ENCODE measurements at regions not wholly inside any gene's neighbourhood (a gene's known extent, or its start where the extent isn't known, plus 50 kb on each side); places are given as distances from the start of the nearest gene placed in this dataset.
A peak's percentile ranks its signal among the peaks of the same experiment; 100 is the strongest.

DNA sequence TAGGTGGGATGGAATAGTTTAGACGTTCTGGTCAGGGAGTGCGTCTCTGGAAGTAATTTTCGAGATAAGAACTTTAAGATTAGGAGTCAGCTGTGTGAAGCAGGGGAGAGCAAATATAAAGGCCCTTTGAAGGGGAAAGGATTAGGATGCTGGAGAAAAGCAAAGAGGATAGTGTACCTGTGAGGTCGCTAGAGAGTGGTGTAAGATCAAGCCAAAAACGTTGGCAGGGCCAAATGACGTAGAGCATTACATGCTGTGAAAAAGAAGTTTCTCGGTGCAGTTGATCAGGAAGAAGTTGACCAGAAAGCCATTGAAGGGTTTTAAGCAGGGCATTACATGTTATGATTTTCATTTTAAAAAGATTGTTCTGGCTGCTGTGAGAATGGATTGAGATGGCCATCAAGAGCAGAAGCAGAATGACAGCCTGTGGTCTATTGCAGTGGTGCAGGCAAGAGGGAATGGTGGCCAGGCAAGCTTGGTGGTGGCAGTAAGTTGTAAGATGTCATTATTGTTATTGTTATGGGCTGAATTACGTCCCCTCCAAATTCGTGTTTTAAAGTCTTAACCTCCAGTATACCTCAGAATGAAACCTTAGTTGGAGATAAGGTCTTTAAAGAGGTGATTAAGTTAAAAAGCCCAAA is 113.6 kb upstream of the KIF26B start:
- intact Hi-C loops (cut with micrococcal nuclease; ENCODE audit: unreplicated experiment), result loop anchor here (2.0 to 10.0 kb wide), 2 partner anchors 14 to 306 kb away; a partner anchor contains a TSS
- TF ChIP-seq, protein P1, sequence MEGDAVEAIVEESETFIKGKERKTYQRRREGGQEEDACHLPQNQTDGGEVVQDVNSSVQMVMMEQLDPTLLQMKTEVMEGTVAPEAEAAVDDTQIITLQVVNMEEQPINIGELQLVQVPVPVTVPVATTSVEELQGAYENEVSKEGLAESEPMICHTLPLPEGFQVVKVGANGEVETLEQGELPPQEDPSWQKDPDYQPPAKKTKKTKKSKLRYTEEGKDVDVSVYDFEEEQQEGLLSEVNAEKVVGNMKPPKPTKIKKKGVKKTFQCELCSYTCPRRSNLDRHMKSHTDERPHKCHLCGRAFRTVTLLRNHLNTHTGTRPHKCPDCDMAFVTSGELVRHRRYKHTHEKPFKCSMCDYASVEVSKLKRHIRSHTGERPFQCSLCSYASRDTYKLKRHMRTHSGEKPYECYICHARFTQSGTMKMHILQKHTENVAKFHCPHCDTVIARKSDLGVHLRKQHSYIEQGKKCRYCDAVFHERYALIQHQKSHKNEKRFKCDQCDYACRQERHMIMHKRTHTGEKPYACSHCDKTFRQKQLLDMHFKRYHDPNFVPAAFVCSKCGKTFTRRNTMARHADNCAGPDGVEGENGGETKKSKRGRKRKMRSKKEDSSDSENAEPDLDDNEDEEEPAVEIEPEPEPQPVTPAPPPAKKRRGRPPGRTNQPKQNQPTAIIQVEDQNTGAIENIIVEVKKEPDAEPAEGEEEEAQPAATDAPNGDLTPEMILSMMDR (IDR thresholded peaks at IDR 0.05; ENCODE audit: insufficient read depth in 1 of 2, low read depth in 1 of 2, low read length in 1 of 2, severe bottlenecking in 1 of 2, unreplicated experiment in 1 of 2), result peak in 1 of 2 experiments; percentile 10
- Mint-ChIP-seq H3K9me3 (ENCODE audit: unreplicated experiment) (no peaks in the 10 kb centered on the region), H3K27me3 (ENCODE audit: insufficient read depth, unreplicated experiment) (no peaks in the 10 kb centered on the region), H3K27ac (ENCODE audit: unreplicated experiment) (peak overlapping the region; percentile 50), H3K36me3 (ENCODE audit: insufficient read depth, unreplicated experiment) (peaks cover 4% of the 10 kb centered on the region), H3K4me1 (ENCODE audit: low read depth, unreplicated experiment) (peaks cover 35% of the 10 kb centered on the region), H3K4me3 (ENCODE audit: unreplicated experiment) (peak overlapping the region; percentile 40)
- TSS peak; percentile 19 for BruUV-seq (replicated peaks)
- ChIA-PET POLR2A (no interaction called here), CTCF (interaction anchor here (0.5 to 0.6 kb wide), 2 partner anchors 21 to 46 kb away, joined by 3 to 5 read pairs; no protein-coding TSS in a partner anchor)
- no peak overlapping the region for H3K4me3 ChIP-seq (ENCODE audit: low read depth, low read length)
- peak in 1 of 2 experiments; percentile 46 for DNase-seq
- no peaks in the 10 kb centered on the region for H3K27me3 ChIP-seq (replicated peaks; ENCODE audit: control insufficient read depth, insufficient read depth, low read length)
- H3K36me3 ChIP-seq (ENCODE audit: control insufficient read depth, insufficient read depth, low read length), result no peaks in the 10 kb centered on the region
- H3K9me3 ChIP-seq, result 0 out of 2 replicates have a peak, but pooled peaks cover 4% of the 10 kb centered on the region
- H3K4me1 ChIP-seq, result peaks cover 55% of the 10 kb centered on the region

- Histone ChIP-seq H3K4me1 (peaks cover 42% of the 10 kb centered on the region), H3K36me3 (ENCODE audit: control insufficient read depth, insufficient read depth, low read length) (no peaks in the 10 kb centered on the region), H3K9me3 (0 out of 2 replicates have a peak, but pooled peaks cover 4% of the 10 kb centered on the region), H3K4me3 (ENCODE audit: low read depth, low read length) (no peak overlapping the region), H3K27me3 (replicated peaks; ENCODE audit: control insufficient read depth, insufficient read depth, low read length) (no peaks in the 10 kb centered on the region)
- BruUV-seq (replicated peaks), result no TSS peak
- no peaks in the 10 kb centered on the region for H3K36me3 Mint-ChIP-seq (ENCODE audit: insufficient read depth, unreplicated experiment)
- DNase-seq, result no peak
- ChIA-PET POLR2A (no interaction called here), CTCF (interaction anchor here (0.6 kb wide), 1 partner anchor 152 kb away, joined by 6 read pairs; no protein-coding TSS in a partner anchor)
- H3K27me3 Mint-ChIP-seq (ENCODE audit: insufficient read depth, unreplicated experiment), result no peaks in the 10 kb centered on the region
- no peak overlapping the region for H3K27ac Mint-ChIP-seq (ENCODE audit: unreplicated experiment)
- TF ChIP-seq, protein P1 (IDR thresholded peaks at IDR 0.05; ENCODE audit: insufficient read depth in 1 of 2, low read depth in 1 of 2, low read length in 1 of 2, severe bottlenecking in 1 of 2, unreplicated experiment in 1 of 2), result no peak
- H3K4me3 Mint-ChIP-seq (ENCODE audit: unreplicated experiment), result no peak overlapping the region
- peaks cover 32% of the 10 kb centered on the region for H3K4me1 Mint-ChIP-seq (ENCODE audit: low read depth, unreplicated experiment)
- no peaks in the 10 kb centered on the region for H3K9me3 Mint-ChIP-seq (ENCODE audit: unreplicated experiment)
- intact Hi-C loops (cut with micrococcal nuclease; ENCODE audit: unreplicated experiment), result no loop called here
Observed at GRCh38 chr1:245039196-245039595, 115.6 kb upstream of the KIF26B start.

- intact Hi-C loops (cut with micrococcal nuclease; ENCODE audit: unreplicated experiment), result no loop called here
- no TSS peak for BruUV-seq (replicated peaks)
- Histone ChIP-seq H3K36me3 (ENCODE audit: control insufficient read depth, insufficient read depth, low read length) (no peaks in the 10 kb centered on the region), H3K9me3 (0 out of 2 replicates have a peak, but pooled peaks cover 4% of the 10 kb centered on the region), H3K4me1 (peaks cover 17% of the 10 kb centered on the region), H3K4me3 (ENCODE audit: low read depth, low read length) (no peak overlapping the region), H3K27me3 (replicated peaks; ENCODE audit: control insufficient read depth, insufficient read depth, low read length) (no peaks in the 10 kb centered on the region)
- H3K4me1 Mint-ChIP-seq (ENCODE audit: low read depth, unreplicated experiment), result peaks cover 12% of the 10 kb centered on the region
- no peaks in the 10 kb centered on the region for H3K27me3 Mint-ChIP-seq (ENCODE audit: insufficient read depth, unreplicated experiment)
- H3K9me3 Mint-ChIP-seq (ENCODE audit: unreplicated experiment), result no peaks in the 10 kb centered on the region
- CTCF ChIA-PET, result no interaction called here
- POLR2A ChIA-PET, result no interaction called here
- no peak overlapping the region for H3K27ac Mint-ChIP-seq (ENCODE audit: unreplicated experiment)
- TF ChIP-seq, protein P1 (IDR thresholded peaks at IDR 0.05; ENCODE audit: insufficient read depth in 1 of 2, low read depth in 1 of 2, low read length in 1 of 2, severe bottlenecking in 1 of 2, unreplicated experiment in 1 of 2), result no peak
- DNase-seq, result no peak
- no peak overlapping the region for H3K4me3 Mint-ChIP-seq (ENCODE audit: unreplicated experiment)
- no peaks in the 10 kb centered on the region for H3K36me3 Mint-ChIP-seq (ENCODE audit: insufficient read depth, unreplicated experiment)
Observed at GRCh38 chr1:245036102-245036501, 118.7 kb upstream of the KIF26B start.
